ENCODE measurements at regions not wholly inside any gene's neighbourhood (a gene's known extent, or its start where the extent isn't known, plus 50 kb on each side); places are given as distances from the start of the nearest gene placed in this dataset.
"Not testable (repeated sequence)": the region's sequence is repeated elsewhere in the genome, so short reads cannot be mapped to it uniquely, and the experiment has no call there.

GRCh38 chr4:29058531-29058930 lies 1661.6 kb upstream of the PCDH7 start:
- DNase-seq: no peak

- no peak for DNase-seq
Measured at GRCh38 chr4:29066861-29067260, 1653.3 kb upstream of the PCDH7 start.

GRCh38 chr4:29073571-29073970 lies 1646.6 kb upstream of the PCDH7 start:
- no peak for DNase-seq

- no peak for DNase-seq
Measured at GRCh38 chr4:29075366-29075765, 1644.8 kb upstream of the PCDH7 start.

GRCh38 chr4:29079260-29079659 lies 1640.9 kb upstream of the PCDH7 start:
- no peak for DNase-seq

- DNase-seq: no peak
Measured at GRCh38 chr4:29081234-29081955, 1638.8 kb upstream of the PCDH7 start.

- no peak for DNase-seq
Measured at GRCh38 chr4:29082684-29083083, 1637.5 kb upstream of the PCDH7 start.

- no peak for DNase-seq
Measured at GRCh38 chr4:29085748-29086147, 1634.4 kb upstream of the PCDH7 start.

- no peak for DNase-seq
Measured at GRCh38 chr4:29104694-29105093, 1615.5 kb upstream of the PCDH7 start.

- DNase-seq: no peak
Measured at GRCh38 chr4:29113960-29114359, 1606.2 kb upstream of the PCDH7 start.

GRCh38 chr4:29117231-29117722 lies 1602.9 kb upstream of the PCDH7 start:
- DNase-seq: not testable (repeated sequence)

GRCh38 chr4:29121586-29121985 lies 1598.6 kb upstream of the PCDH7 start:
- no peak for DNase-seq

- no peak for DNase-seq
Measured at GRCh38 chr4:29128810-29129209, 1591.4 kb upstream of the PCDH7 start.

GRCh38 chr4:29131304-29131703 lies 1588.9 kb upstream of the PCDH7 start:
- DNase-seq: no peak

GRCh38 chr4:29142708-29143107 lies 1577.5 kb upstream of the PCDH7 start:
- no peak for DNase-seq

- no peak for DNase-seq
Measured at GRCh38 chr4:29151584-29151983, 1568.6 kb upstream of the PCDH7 start.

GRCh38 chr4:29153642-29154041 lies 1566.5 kb upstream of the PCDH7 start:
- no peak for DNase-seq

GRCh38 chr4:29175291-29175690 lies 1544.9 kb upstream of the PCDH7 start:
- no peak for DNase-seq

- DNase-seq: peak in 1 of 2 experiments; percentile 3
Measured at GRCh38 chr4:29199025-29199424, 1521.1 kb upstream of the PCDH7 start.

- peak in 1 of 2 experiments; percentile 41 for DNase-seq
Measured at GRCh38 chr4:29199485-29199884, 1520.7 kb upstream of the PCDH7 start.

GRCh38 chr4:29213020-29213419 lies 1507.1 kb upstream of the PCDH7 start:
- no peak for DNase-seq

GRCh38 chr4:29220761-29221160 lies 1499.4 kb upstream of the PCDH7 start:
- DNase-seq: no peak

GRCh38 chr4:29224911-29225310 lies 1495.3 kb upstream of the PCDH7 start:
- no peak for DNase-seq

GRCh38 chr4:29240641-29241040 lies 1479.5 kb upstream of the PCDH7 start:
- no peak for DNase-seq

- no peak for DNase-seq
Measured at GRCh38 chr4:29243054-29243453, 1477.1 kb upstream of the PCDH7 start.

Measured in NCI-H1930 (cell line).